H1 (cell line): ENCODE measurements at regions not wholly inside any gene's neighbourhood (a gene's known extent, or its start where the extent isn't known, plus 50 kb on each side); places are given as distances from the start of the nearest gene placed in this dataset.

Experiments
- CTCF ChIA-PET: fragments of 300-600 bp; sonication (Branson Sonifier 250); formaldehyde crosslinking; loops from one replicate; lab custom pipeline; 2021; ENCODE audit not compliant: partially characterized antibody; lab: Charles Lee
- POLR2A ChIA-PET: fragments of 300-600 bp; sonication (Branson Sonifier 250); formaldehyde crosslinking; loops from one replicate; lab custom pipeline; 2021; ENCODE audit warnings: inconsistent platforms; ENCODE audit not compliant: partially characterized antibody; lab: Charles Lee
- DNase-seq, 2 experiments: peaks; one replicate each; pipeline versions ENCODE4 v3.0.0 to v3.0.0-alpha.2; 2010 to 2022; ENCODE audit warnings: low spot score in 2 of 2, low read depth in 1 of 2, mixed read lengths in 1 of 2
- FAIRE-seq: peaks from 2 replicates; lab custom pipeline; 2011; peaks lifted over from hg19 to GRCh38; lab: Jason Lieb, UNC
- H2AFZ ChIP-seq: 2 replicates; pipeline ENCODE4 v1.8.1; 2012; ENCODE audit warnings: low read length, inconsistent platforms
- H2AK5ac ChIP-seq: 2 replicates; pipeline ENCODE4 v1.6.1; 2013; ENCODE audit warnings: low read depth, low read length
- H2BK120ac ChIP-seq: replicated peaks from 2 replicates; pipeline ENCODE3; 2013; ENCODE audit warnings: low read depth, low read length, inconsistent platforms
- H2BK12ac ChIP-seq: 2 replicates; pipeline ENCODE4 v1.6.1; 2013; ENCODE audit warnings: low read depth, low read length
- H2BK15ac ChIP-seq: 2 replicates; pipeline ENCODE4 v1.6.1; 2013; ENCODE audit warnings: low read length
- H2BK20ac ChIP-seq: 2 replicates; pipeline ENCODE4 v1.6.1; 2013; ENCODE audit warnings: low read length
- H2BK5ac ChIP-seq: 2 replicates; pipeline ENCODE4 v1.6.1; 2013; ENCODE audit warnings: low read depth, low read length
- H3K14ac ChIP-seq: 2 replicates; pipeline ENCODE4 v1.6.1; 2013; ENCODE audit warnings: inconsistent platforms; ENCODE audit not compliant: insufficient read length
- H3K18ac ChIP-seq: 2 replicates; pipeline ENCODE4 v1.6.1; 2013; ENCODE audit warnings: low read length; ENCODE audit errors: extremely low read depth
- H3K23ac ChIP-seq: 2 replicates; pipeline ENCODE4 v1.6.1; 2013; ENCODE audit warnings: inconsistent platforms; ENCODE audit not compliant: insufficient read length
- H3K23me2 ChIP-seq: 2 replicates; pipeline ENCODE4 v1.6.1; 2013; ENCODE audit warnings: low read depth, low read length
- H3K27ac ChIP-seq: 2 replicates; pipeline ENCODE4 v1.6.1; 2011; ENCODE audit warnings: low read depth, low read length, inconsistent platforms
- H3K27me3 ChIP-seq, 4 experiments: replicated peaks in 1 of 4; 1 replicate in 1 of 4; 2 replicates in 3 of 4; pipeline versions ENCODE4 v1.6.1 to v1.8.1; 2011 to 2013; ENCODE audit warnings: low read length in 3 of 4, mild to moderate bottlenecking in 3 of 4, inconsistent platforms in 2 of 4, mixed read lengths in 2 of 4, moderate library complexity in 1 of 4; ENCODE audit not compliant: control insufficient read depth in 3 of 4, insufficient read depth in 3 of 4; ENCODE audit errors: extremely low read depth in 1 of 4
- H3K36me3 ChIP-seq, 4 experiments: 2 replicates each; pipeline versions ENCODE4 v1.6.1 to v1.8.1; 2011 to 2013; ENCODE audit warnings: mild to moderate bottlenecking in 4 of 4, low read length in 3 of 4, moderate library complexity in 2 of 4, control low read depth in 1 of 4, inconsistent platforms in 1 of 4; ENCODE audit not compliant: insufficient read depth in 4 of 4, control insufficient read depth in 2 of 4
- H3K4ac ChIP-seq: replicated peaks from 2 replicates; pipeline ENCODE3; 2013; ENCODE audit warnings: low read length, low read depth, mixed read lengths, inconsistent platforms; ENCODE audit not compliant: insufficient read length
- H3K4me1 ChIP-seq, 4 experiments: replicated peaks in 1 of 4; 1 replicate in 1 of 4; 2 replicates in 3 of 4; pipeline versions ENCODE4 v1.6.1 to v1.8.1; 2011 to 2013; ENCODE audit warnings: low read length in 3 of 4, inconsistent platforms in 2 of 4, mixed read lengths in 1 of 4; ENCODE audit not compliant: insufficient read depth in 4 of 4, control insufficient read depth in 3 of 4
- H3K4me2 ChIP-seq, 2 experiments: 2 replicates each; pipeline versions ENCODE4 v1.6.1 to v1.8.1; 2011 to 2013; ENCODE audit warnings: low read depth in 2 of 2, low read length in 2 of 2, control low read depth in 1 of 2, inconsistent platforms in 1 of 2, mild to moderate bottlenecking in 1 of 2; ENCODE audit not compliant: insufficient read depth in 1 of 2
- H3K4me3 ChIP-seq, 4 experiments: fragments of 200-600, 300-600 bp in 1 of 4; sonication (generic), shearing (Covaris generic), sonication (Bioruptor Twin) in 1 of 4; 2 replicates each; pipeline versions ENCODE4 v1.5.1 to v1.8.1; 2011 to 2016; ENCODE audit warnings: low read length in 4 of 4, low read depth in 3 of 4, control low read depth in 2 of 4, inconsistent platforms in 2 of 4, mild to moderate bottlenecking in 2 of 4, mixed read lengths in 1 of 4, moderate library complexity in 1 of 4; ENCODE audit not compliant: insufficient read depth in 2 of 4; ENCODE audit errors: extremely low read depth in 1 of 4
- H3K56ac ChIP-seq: replicated peaks from 2 replicates; pipeline ENCODE3; 2013; ENCODE audit warnings: low read depth, mild to moderate bottlenecking, mixed read lengths, low read length, inconsistent platforms; ENCODE audit not compliant: insufficient read length
- H3K79me1 ChIP-seq: 2 replicates; pipeline ENCODE4 v1.6.1; 2013; ENCODE audit warnings: low read depth, low read length, control low read depth
- H3K79me2 ChIP-seq, 2 experiments: 2 replicates each; pipeline versions ENCODE4 v1.6.1 to v1.8.1; 2012 to 2013; ENCODE audit warnings: low read length in 2 of 2, mild to moderate bottlenecking in 2 of 2, inconsistent platforms in 1 of 2; ENCODE audit not compliant: insufficient read depth in 2 of 2, control insufficient read depth in 1 of 2
- H3K9ac ChIP-seq, 4 experiments: replicated peaks in 1 of 4; 1 replicate in 1 of 4; 2 replicates in 3 of 4; pipeline versions ENCODE4 v1.6.1 to v1.8.1; 2011 to 2013; ENCODE audit warnings: low read depth in 3 of 4, low read length in 3 of 4, control low read depth in 2 of 4, mild to moderate bottlenecking in 2 of 4, moderate library complexity in 2 of 4, inconsistent platforms in 1 of 4; ENCODE audit errors: extremely low read depth in 1 of 4
- H3K9me3 ChIP-seq, 2 experiments: 2 replicates each; pipeline versions ENCODE4 v1.6.1 to v1.8.1; 2012 to 2013; ENCODE audit warnings: mild to moderate bottlenecking in 2 of 2, moderate library complexity in 2 of 2, control low read depth in 1 of 2, inconsistent platforms in 1 of 2, low read depth in 1 of 2, low read length in 1 of 2, mixed read lengths in 1 of 2; ENCODE audit not compliant: insufficient read depth in 2 of 2
- H4K20me1 ChIP-seq, 2 experiments: replicated peaks in 1 of 2; 2 replicates each; pipeline versions ENCODE3 to v1.8.1; 2011 to 2013; ENCODE audit warnings: inconsistent platforms in 2 of 2, low read length in 2 of 2, mild to moderate bottlenecking in 1 of 2; ENCODE audit not compliant: insufficient read depth in 2 of 2, control insufficient read depth in 1 of 2
- H4K5ac ChIP-seq: 2 replicates; pipeline ENCODE4 v1.6.1; 2013; ENCODE audit warnings: low read length, low read depth, mixed read lengths, inconsistent platforms; ENCODE audit not compliant: insufficient read length
- H4K8ac ChIP-seq: 2 replicates; pipeline ENCODE4 v1.8.0; 2013; ENCODE audit warnings: mild to moderate bottlenecking, moderate library complexity, low read length, inconsistent platforms; ENCODE audit not compliant: insufficient read depth; ENCODE audit errors: extremely low read depth
- H4K91ac ChIP-seq: replicated peaks from 2 replicates; pipeline ENCODE3; 2013; ENCODE audit warnings: low read length, mixed read lengths, inconsistent platforms; ENCODE audit not compliant: insufficient read length
- ASH2L ChIP-seq: fragments of 200-600, 300-600 bp; sonication (generic); IDR thresholded peaks from one replicate; pipeline ENCODE4 v1.7.1; 2017; ENCODE audit warnings: low read length
- ATF2 ChIP-seq: IDR thresholded peaks from 2 replicates; pipeline ENCODE4 v1.6.1; 2012; ENCODE audit warnings: low read length, inconsistent platforms
- BACH1 ChIP-seq: IDR thresholded peaks from 2 replicates; pipeline ENCODE4 v1.6.1; 2012; ENCODE audit warnings: low read length, improper control_type of control experiment
- BRCA1 ChIP-seq: IDR thresholded peaks from 2 replicates; pipeline ENCODE4 v1.6.1; 2012; ENCODE audit warnings: low read depth, low read length, improper control_type of control experiment
- EZH2 ChIP-seq: fragments of 200-600 bp; sonication (generic); IDR thresholded peaks from 2 replicates; pipeline ENCODE4 v1.7.1; 2012; ENCODE audit warnings: low read depth, mild to moderate bottlenecking, moderate library complexity, low read length, inconsistent platforms; ENCODE audit not compliant: severe bottlenecking
- HDAC2 ChIP-seq, 2 experiments: fragments of 300-600 bp in 1 of 2; sonication (generic) in 1 of 2; IDR thresholded peaks; 2 replicates each; pipeline ENCODE4 v1.6.1; 2011 to 2012; ENCODE audit warnings: low read depth in 2 of 2, low read length in 2 of 2, mild to moderate bottlenecking in 2 of 2, moderate library complexity in 2 of 2, borderline replicate concordance in 1 of 2, inconsistent platforms in 1 of 2
- KDM1A ChIP-seq: fragments of 200-600, 300-600 bp; sonication (generic); IDR thresholded peaks from 2 replicates; pipeline ENCODE4 v1.7.1; 2016; ENCODE audit warnings: mild to moderate bottlenecking, low read length, borderline replicate concordance
- NRF1 ChIP-seq: IDR thresholded peaks from 2 replicates; pipeline ENCODE4 v1.6.1; 2011; ENCODE audit warnings: mild to moderate bottlenecking, low read depth, low read length, improper control_type of control experiment
- POLR2A ChIP-seq, 2 experiments: IDR thresholded peaks; 1 replicate in 1 of 2; 2 replicates in 1 of 2; pipeline ENCODE4 v1.6.1; 2011; ENCODE audit warnings: low read depth in 2 of 2, low read length in 2 of 2, mild to moderate bottlenecking in 2 of 2; ENCODE audit errors: control extremely low read depth in 1 of 2
- SP1 ChIP-seq: IDR thresholded peaks from 2 replicates; pipeline ENCODE4 v1.6.1; 2011; ENCODE audit warnings: low read depth, low read length
- TAF7 ChIP-seq: optimal IDR thresholded peaks from 2 replicates; pipeline ENCODE3; 2011; ENCODE audit warnings: low read depth, mild to moderate bottlenecking, inconsistent platforms, low read length, moderate library complexity, borderline replicate concordance
- USF2 ChIP-seq: IDR thresholded peaks from 2 replicates; pipeline ENCODE4 v1.6.1; 2011; ENCODE audit warnings: low read length, improper control_type of control experiment
- ZNF274 ChIP-seq: IDR thresholded peaks from 2 replicates; pipeline ENCODE4 v1.7.0; 2012; ENCODE audit warnings: low read length, borderline replicate concordance; ENCODE audit errors: extremely low read depth
- WGBS, 2 experiments: shearing (Covaris generic) in 1 of 2; methylation state at CpG; one replicate each; pipeline versions ENCODE4 v1.1.6 to v1.1.7; 2013 to 2015; ENCODE audit warnings: low lambda C conversion rate in 2 of 2, mixed read lengths in 2 of 2, inconsistent platforms in 1 of 2, low coverage in 1 of 2, missing lambda C conversion rate in 1 of 2; ENCODE audit not compliant: insufficient replicate concordance in 2 of 2, insufficient coverage in 1 of 2, insufficient read length in 1 of 2; ENCODE audit errors: extremely low coverage in 1 of 2, missing lambda C conversion rate in 1 of 2; 5-methylcytosine and 5-hydroxymethylcytosine counted together

- Histone ChIP-seq H3K4ac (no peak overlapping the region), H2BK5ac (no peak overlapping the region), H3K27ac (no peak overlapping the region), H3K18ac (no peak overlapping the region), H3K4me2 (no peak overlapping the region), H3K23me2 (no peaks in the 10 kb centered on the region), H3K23ac (no peak overlapping the region), H3K9me3 (no peaks in the 10 kb centered on the region), H2BK120ac (no peak overlapping the region), H3K4me3 (no peak overlapping the region), H2BK15ac (no peak overlapping the region), H4K91ac (no peak overlapping the region), H3K56ac (no peak overlapping the region), H4K8ac (no peak overlapping the region), H2BK20ac (no peak overlapping the region), H2AK5ac (no peak overlapping the region), H3K79me2 (no peaks in the 10 kb centered on the region), H3K9ac (no peak overlapping the region), H3K14ac (no peak overlapping the region), H3K36me3 (no peaks in the 10 kb centered on the region), H3K79me1 (no peaks in the 10 kb centered on the region), H2AFZ (no peak overlapping the region), H2BK12ac (no peak overlapping the region), H4K5ac (no peak overlapping the region), H4K20me1 (no peaks in the 10 kb centered on the region), H3K4me1 (no peaks in the 10 kb centered on the region), H3K27me3 (no peaks in the 10 kb centered on the region)
- FAIRE-seq = no peak
- ChIA-PET CTCF (no interaction called here), POLR2A (no interaction called here)
- WGBS, 2 experiments = 100% methylated on average over 1 of the region's 1 CpG; no CpG with 5 or more reads in 1 of the 2 experiments
- DNase-seq = no peak
- TF ChIP-seq USF2 = no peak
- no peak for TF ChIP-seq EZH2
- no peak for TF ChIP-seq NRF1
- TF ChIP-seq TAF7 = no peak
- TF ChIP-seq SP1 = no peak
- TF ChIP-seq BACH1 = no peak
- TF ChIP-seq POLR2A (IDR thresholded peaks at IDR 0.05; ENCODE audit: control extremely low read depth in 1 of 2, low read depth in 2 of 2, low read length in 2 of 2) = no peak
- TF ChIP-seq ATF2 = no peak
- TF ChIP-seq ASH2L = no peak
- TF ChIP-seq HDAC2 (IDR thresholded peaks at IDR 0.05; ENCODE audit: borderline replicate concordance in 1 of 2, low read depth in 2 of 2, low read length in 2 of 2) = no peak
- no peak for TF ChIP-seq BRCA1
- TF ChIP-seq ZNF274 = no peak
- no peak for TF ChIP-seq KDM1A
Measured at GRCh38 chr1:98364544-98364943, 297.0 kb upstream of the SNX7 start.
